Vagina (tissue), 2 donors: ENCODE measurements at regions not wholly inside any gene's neighbourhood (a gene's known extent, or its start where the extent isn't known, plus 50 kb on each side); places are given as distances from the start of the nearest gene placed in this dataset.
A peak's percentile ranks its signal among the peaks of the same experiment; 100 is the strongest.
"Not testable (repeated sequence)": the region's sequence is repeated elsewhere in the genome, so short reads cannot be mapped to it uniquely, and the experiment has no call there.

Experiments used
- DNase-seq, 2 donors: peaks; one replicate each; pipeline ENCODE4 v3.0.0-alpha.2; 2017; ENCODE audit errors: extremely low spot score in 2 of 2
- H3K27ac ChIP-seq: fragments of 200-600 bp; sonication (generic); one replicate; pipeline ENCODE4 v1.5.1; 2019
- H3K27me3 ChIP-seq: fragments of 200-600 bp; sonication (generic); one replicate; pipeline ENCODE4 v1.5.1; 2019
- H3K36me3 ChIP-seq, 2 donors: fragments of 200-600 bp; sonication (generic); one replicate each; pipeline ENCODE4 v1.5.1; 2017 to 2019
- H3K4me1 ChIP-seq: fragments of 200-600 bp; sonication (generic); one replicate; pipeline ENCODE4 v1.5.1; 2019
- H3K4me3 ChIP-seq, 2 donors: fragments of 200-600 bp; sonication (generic); 1 replicate in 1 of 2; 2 replicates in 1 of 2; pipeline ENCODE4 v1.5.1; 2016 to 2019
- H3K9me3 ChIP-seq: fragments of 200-600 bp; sonication (generic); one replicate; pipeline ENCODE4 v1.5.1; 2019
- intact Hi-C: fragments of 100-400 bp; cut with DNase I; formaldehyde crosslinking; loops from one replicate; pipeline ENCODE4 v1.15.1; 2023

DNA sequence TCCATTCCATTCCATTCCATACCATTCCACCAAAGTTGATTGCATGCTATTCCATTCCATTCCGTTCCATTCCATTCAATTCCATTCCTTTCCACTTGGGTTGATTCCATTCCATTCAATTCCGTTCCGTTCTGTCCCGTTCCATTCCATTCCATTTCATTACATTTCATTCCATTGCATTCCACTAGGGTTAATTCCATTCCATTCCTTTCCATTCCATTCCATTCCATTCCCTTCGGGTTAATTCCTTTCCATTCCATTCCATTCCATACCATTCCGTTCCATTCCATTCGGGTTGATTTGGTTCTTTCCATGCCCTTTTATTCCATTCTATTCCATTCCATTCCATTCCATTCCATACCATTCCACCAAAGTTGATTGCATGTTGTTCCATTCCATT, 131.9 kb downstream of the CWH43 start:
- H3K9me3 ChIP-seq, intact Hi-C loops: not testable (repeated sequence)

DNA sequence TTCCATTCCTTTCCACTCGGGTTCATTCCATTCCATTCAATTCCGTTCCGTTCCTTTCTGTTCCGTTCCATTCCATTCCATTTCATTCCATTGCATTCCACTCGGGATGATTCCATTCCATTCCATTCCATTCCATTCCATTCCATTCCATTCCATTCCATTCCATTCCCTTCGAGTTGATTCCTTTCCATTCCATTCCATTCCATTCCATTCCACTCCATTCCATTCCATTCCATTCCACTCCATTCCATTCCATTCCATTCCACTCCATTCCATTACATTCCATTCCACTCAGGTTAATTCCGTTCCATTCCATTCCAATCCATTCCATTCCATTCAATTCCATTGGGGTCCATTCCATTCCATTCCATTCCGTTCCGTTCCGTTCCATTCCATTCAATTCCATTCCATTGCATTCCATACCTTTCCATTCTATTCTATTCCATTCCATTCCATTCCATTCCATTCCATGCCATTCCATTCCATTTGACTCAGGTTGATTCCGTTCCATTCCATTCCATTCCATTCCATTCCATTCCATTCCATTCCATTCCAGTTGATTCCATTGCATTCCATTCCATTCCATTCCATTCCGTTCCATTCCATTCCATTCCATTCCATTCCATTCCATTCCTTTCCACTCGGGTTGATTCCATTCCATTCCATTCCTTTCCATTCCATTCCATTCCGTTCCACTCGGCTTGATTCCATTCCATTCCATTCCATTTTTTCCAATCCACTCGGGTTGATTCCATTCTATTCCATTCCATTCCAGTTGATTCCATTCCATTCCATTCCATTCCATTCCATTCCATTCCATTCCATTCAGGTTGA, 132.5 kb downstream of the CWH43 start:
- H3K9me3 ChIP-seq, H3K4me3 ChIP-seq, H3K27me3 ChIP-seq, H3K4me1 ChIP-seq, H3K36me3 ChIP-seq, H3K27ac ChIP-seq, intact Hi-C loops: not testable (repeated sequence)
- peak in 1 of 2 donors; percentile 82 for DNase-seq

More for the DNA sequence above, 131.9 kb downstream of the CWH43 start:
- H3K4me1 ChIP-seq, H3K36me3 ChIP-seq, H3K4me3 ChIP-seq, H3K27ac ChIP-seq, DNase-seq, H3K27me3 ChIP-seq: not testable (repeated sequence)

DNA sequence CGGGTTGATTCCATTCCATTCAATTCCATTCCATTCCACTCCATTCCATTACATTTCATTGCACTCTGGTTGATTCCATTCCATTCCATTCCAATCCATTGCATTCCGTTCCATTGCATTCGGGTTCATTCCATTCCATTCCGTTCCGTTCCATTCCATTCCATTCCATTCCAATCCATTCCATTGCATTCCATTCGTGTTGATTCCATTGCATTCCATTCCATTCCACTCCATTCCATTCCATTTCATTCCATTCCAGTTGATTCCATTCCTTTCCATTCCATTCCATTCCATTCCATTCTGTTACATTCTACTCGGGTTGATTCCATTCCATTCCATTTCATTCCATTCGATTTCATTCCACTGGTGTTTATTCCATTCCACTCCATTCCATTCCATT, 133.3 kb downstream of the CWH43 start:
- H3K4me3 ChIP-seq, intact Hi-C loops, H3K36me3 ChIP-seq, H3K27ac ChIP-seq, DNase-seq, H3K27me3 ChIP-seq, H3K9me3 ChIP-seq, H3K4me1 ChIP-seq: not testable (repeated sequence)

DNA sequence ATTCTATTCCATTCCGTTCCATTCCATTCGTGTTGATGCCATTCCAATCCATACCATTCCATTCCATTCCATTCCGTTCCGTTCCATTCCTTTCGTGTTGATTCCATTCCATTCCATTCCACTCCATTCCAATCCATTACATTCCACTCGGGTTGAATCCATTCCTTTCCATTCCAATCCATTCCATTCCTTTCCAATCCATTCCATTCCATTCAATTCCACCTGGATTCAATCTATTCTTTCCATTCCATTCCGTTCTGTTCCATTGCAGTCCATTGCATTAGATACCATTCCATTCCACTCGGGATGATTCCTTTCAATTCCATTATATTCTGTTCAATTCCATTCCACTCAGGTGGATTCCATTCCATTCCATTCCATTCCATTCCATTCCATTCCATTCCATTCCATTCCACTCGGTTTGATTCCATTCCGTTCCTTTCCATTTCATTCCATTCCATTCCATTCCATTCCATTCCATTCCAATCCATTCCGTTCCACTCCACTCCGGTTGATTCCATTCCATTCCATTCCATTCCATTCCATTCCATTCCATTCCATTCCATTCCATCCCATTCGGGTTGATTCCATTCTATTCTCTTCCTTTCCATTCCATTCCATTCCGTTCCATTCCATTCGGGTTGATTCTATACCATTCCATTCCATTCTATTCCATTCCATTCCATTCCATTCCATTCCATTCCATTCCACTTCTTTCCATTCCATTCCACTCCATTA, 134.1 kb downstream of the CWH43 start:
- intact Hi-C loops, H3K9me3 ChIP-seq, H3K27ac ChIP-seq, DNase-seq, H3K36me3 ChIP-seq, H3K27me3 ChIP-seq, H3K4me3 ChIP-seq, H3K4me1 ChIP-seq: not testable (repeated sequence)

DNA sequence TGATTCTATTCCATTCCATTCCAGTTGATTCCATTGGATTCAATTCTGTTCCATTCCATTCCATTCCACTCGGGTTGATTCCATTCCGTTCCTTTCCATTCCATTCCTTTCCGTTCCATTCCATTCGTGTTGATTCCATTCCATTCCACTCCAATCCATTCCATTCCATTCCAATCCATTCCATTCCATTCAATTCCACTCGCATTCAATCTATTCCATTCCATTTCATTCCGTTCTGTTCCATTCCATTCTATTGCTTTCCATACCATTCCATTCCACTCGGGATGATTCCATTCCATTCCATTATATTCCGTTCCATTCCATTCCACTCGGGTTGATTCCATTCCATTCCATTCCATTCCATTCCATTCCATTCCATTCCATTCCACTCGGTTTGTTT, 134.7 kb downstream of the CWH43 start:
- H3K4me1 ChIP-seq, H3K36me3 ChIP-seq, H3K4me3 ChIP-seq, H3K27ac ChIP-seq, H3K9me3 ChIP-seq, H3K27me3 ChIP-seq, intact Hi-C loops: not testable (repeated sequence)
- DNase-seq, result peak; percentile 94 to 100

DNA sequence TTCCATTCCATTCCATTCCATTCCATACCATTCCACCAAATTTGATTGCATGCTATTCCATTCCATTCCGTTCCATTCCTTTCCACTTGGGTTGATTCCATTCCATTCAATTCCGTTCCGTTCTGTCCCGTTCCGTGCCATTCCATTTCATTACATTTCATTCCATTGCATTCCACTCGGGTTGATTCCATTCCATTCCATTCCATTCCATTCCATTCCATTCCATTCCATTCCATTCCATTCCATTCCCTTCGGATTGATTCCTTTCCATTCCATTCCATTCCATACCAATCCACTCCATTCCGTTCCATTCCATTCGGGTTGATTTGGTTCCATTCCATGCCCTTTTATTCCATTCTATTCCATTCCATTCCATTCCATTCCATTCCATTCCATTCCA, 140.4 kb downstream of the CWH43 start:
- H3K27me3 ChIP-seq, H3K36me3 ChIP-seq, intact Hi-C loops, H3K9me3 ChIP-seq, H3K4me1 ChIP-seq, H3K4me3 ChIP-seq, H3K27ac ChIP-seq, DNase-seq: not testable (repeated sequence)

DNA sequence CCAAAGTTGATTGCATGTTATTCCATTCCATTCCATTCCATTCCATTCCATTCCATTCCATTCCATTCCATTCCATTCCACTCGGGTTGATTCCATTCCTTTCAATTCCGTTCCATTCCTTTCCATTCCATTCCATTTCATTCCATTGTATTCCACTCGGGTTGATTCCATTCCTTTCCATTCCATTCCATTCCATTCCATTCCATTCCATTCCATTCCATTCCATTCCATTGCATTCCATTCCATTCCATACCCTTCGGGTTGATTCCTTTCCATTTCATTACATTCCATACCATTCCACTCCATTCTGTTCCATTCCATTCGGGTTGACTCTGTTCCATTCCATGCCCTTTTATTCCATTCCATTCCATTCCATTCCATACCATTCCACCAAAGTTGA, 140.8 kb downstream of the CWH43 start:
- H3K4me1 ChIP-seq, DNase-seq, H3K4me3 ChIP-seq, intact Hi-C loops, H3K9me3 ChIP-seq, H3K27ac ChIP-seq, H3K36me3 ChIP-seq, H3K27me3 ChIP-seq: not testable (repeated sequence)

DNA sequence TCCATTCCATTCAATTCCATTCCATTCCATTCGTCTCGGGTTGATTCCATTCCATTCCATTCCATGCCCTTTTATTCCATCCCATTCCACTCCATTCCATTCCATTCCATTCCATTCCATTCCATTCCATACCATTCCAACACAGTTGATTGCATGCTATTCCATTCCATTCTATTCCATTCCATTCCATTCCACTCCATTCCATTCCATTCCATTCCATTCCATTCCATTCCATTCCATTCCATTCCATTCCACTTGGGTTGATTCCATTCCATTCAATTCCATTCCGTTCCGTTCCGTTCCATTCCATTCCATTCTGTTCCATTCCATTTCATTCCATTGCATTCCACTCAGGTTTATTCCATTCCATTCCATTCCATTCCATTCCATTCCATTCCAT, 143.3 kb downstream of the CWH43 start:
- H3K36me3 ChIP-seq, H3K4me1 ChIP-seq, H3K4me3 ChIP-seq, intact Hi-C loops, H3K27me3 ChIP-seq, H3K9me3 ChIP-seq, H3K27ac ChIP-seq, DNase-seq: not testable (repeated sequence)

DNA sequence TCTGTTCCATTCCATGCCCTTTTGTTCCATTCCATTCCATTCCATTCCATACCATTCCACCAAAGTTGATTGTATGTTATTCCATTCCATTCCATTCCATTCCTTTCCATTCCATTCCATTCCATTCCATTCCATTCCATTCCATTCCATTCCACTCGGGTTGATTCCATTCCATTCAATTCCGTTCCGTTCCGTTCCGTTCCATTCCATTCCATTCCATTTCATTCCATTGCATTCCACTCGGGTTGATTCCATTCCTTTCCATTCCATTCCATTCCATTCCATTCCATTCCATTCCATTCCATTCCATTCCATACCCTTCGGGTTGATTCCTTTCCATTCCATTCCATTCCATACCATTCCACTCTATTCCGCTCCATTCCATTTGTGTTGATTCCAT, 143.8 kb downstream of the CWH43 start:
- intact Hi-C loops, H3K27ac ChIP-seq, DNase-seq, H3K27me3 ChIP-seq, H3K4me3 ChIP-seq, H3K9me3 ChIP-seq, H3K4me1 ChIP-seq, H3K36me3 ChIP-seq: not testable (repeated sequence)

DNA sequence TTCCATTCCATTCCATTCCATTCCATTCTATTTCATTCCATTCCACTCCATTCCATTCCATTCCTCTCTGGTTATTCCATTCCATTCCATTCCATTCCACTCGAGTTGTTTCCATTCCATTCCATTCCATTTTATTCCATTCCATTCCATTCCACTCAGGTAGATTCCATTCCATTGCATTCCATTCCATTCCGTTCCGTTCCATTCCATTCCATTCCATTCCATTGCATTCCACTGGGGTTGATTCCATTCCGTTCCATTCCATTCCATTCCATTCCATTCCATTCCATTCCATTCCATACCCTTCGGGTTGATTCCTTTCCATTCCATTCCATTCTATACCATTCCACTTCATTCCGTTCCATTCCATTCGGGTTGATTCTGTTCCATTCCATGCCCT, 144.6 kb downstream of the CWH43 start:
- H3K27ac ChIP-seq, H3K36me3 ChIP-seq, H3K9me3 ChIP-seq, H3K4me1 ChIP-seq, intact Hi-C loops, DNase-seq, H3K4me3 ChIP-seq, H3K27me3 ChIP-seq: not testable (repeated sequence)

DNA sequence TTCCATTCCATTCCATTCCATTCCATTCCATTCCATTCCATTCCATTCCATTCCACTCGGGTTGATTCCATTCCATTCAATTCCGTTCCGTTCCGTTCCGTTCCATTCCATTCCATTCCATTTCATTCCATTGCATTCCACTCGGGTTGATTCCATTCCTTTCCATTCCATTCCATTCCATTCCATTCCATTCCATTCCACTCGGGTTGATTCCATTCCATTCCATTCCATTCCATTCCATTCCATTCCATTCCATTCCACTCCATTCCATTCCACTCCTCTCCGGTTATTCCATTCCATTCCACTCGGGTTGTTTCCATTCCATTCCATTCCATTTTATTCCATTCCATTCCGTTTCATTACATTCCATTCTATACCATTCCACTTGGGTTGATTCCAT, 151.0 kb downstream of the CWH43 start:
- H3K4me1 ChIP-seq, H3K36me3 ChIP-seq, H3K27ac ChIP-seq, H3K4me3 ChIP-seq, DNase-seq, H3K27me3 ChIP-seq, intact Hi-C loops, H3K9me3 ChIP-seq: not testable (repeated sequence)

DNA sequence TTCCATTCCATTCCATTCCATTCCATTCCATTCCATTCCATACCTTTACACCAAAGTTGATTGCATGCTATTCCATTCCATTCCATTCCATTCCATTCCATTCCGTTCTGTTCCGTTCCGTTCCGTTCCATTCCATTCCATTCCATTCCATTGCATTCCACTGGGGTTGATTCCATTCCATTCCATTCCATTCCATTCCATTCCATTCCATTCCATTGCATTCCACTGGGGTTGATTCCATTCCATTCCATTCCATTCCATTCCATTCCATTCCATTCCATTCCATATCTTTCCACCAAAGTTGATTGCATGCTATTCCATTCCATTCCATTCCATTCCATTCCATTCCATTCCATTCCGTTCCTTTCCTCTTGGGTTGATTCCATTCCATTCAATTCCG, 151.9 kb downstream of the CWH43 start:
- H3K36me3 ChIP-seq, H3K4me1 ChIP-seq, H3K27me3 ChIP-seq, H3K27ac ChIP-seq, H3K9me3 ChIP-seq, H3K4me3 ChIP-seq, intact Hi-C loops, DNase-seq: not testable (repeated sequence)

DNA sequence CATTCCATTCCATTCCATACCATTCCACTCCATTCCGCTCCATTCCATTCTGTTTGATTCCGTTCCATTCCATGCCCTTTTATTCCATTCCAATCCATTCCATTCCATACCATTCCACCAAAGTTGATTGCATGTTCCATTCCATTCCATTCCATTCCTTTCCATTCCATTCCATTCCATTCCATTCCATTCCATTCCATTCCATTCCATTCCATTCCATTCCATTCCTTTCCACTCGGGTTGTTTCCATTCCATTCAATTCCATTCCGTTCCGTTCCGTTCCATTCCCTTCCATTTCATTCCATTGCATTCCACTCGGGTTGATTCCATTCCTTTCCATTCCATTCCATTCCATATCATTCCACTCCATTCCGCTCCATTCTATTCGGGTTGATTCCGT, 152.7 kb downstream of the CWH43 start:
- H3K36me3 ChIP-seq, H3K27ac ChIP-seq, intact Hi-C loops, H3K4me1 ChIP-seq, H3K27me3 ChIP-seq, H3K4me3 ChIP-seq, H3K9me3 ChIP-seq, DNase-seq: not testable (repeated sequence)

DNA sequence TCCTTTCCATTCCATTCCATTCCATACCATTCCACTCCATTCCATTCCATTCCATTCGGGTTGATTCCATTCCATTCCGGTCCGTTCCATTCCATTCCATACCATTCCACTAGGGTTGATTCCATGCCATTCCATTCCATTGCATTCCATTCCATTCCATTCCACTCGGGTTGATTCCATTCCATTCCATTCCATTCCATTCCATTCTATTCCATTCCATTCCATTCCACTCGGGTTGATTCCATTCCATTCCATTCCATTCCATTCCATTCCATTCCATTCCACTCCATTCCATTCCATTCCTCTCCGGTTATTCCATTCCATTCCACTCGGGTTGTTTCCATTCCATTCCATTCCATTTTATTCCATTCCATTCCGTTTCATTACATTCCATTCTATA, 153.4 kb downstream of the CWH43 start:
- H3K27ac ChIP-seq, H3K4me1 ChIP-seq, H3K9me3 ChIP-seq, H3K4me3 ChIP-seq, H3K27me3 ChIP-seq, H3K36me3 ChIP-seq, DNase-seq, intact Hi-C loops: not testable (repeated sequence)
